ENCODE measurements at regions not wholly inside any gene's neighbourhood (a gene's known extent, or its start where the extent isn't known, plus 50 kb on each side); places are given as distances from the start of the nearest gene placed in this dataset.

DNA sequence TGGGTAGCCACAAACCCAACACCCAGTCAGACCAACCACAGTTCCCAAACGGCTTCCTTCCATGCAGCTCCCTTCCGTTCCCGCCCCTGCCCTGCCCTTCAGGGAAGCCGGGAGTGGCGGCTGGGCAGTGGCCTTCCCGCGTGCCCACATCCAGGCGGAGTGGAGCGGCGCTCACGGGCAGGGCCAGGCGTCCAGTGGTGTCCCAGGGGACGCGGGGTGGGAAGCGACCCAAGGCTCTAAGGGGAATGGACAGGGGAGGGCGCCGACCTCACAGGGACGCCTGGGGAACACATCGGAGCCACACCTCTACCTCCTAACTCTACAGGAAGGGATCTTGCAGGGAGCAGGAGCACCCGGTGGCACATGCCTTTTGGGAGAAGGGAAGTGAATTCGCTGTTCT is 225.9 kb upstream of the MGAT5 start:
- Histone ChIP-seq H3K9me3 (ENCODE audit: low read length) (no peaks in the 10 kb centered on the region), H3K79me2 (replicated peaks; ENCODE audit: insufficient read depth, low read length) (no peaks in the 10 kb centered on the region), H3K27me3 (ENCODE audit: insufficient read depth, low read depth, low read length) (no peaks in the 10 kb centered on the region), H3K4me3 (ENCODE audit: low read length) (no peak overlapping the region), H3K36me3 (ENCODE audit: insufficient read depth, low read length) (no peaks in the 10 kb centered on the region), H3F3A (ENCODE audit: insufficient read depth, low read length, poor library complexity, severe bottlenecking) (no peaks in the 10 kb centered on the region), H4K20me1 (ENCODE audit: insufficient read depth) (no peaks in the 10 kb centered on the region), H2AFZ (ENCODE audit: low read depth, low read length) (no peak overlapping the region), H3K9ac (ENCODE audit: low read length) (no peak overlapping the region), H3K4me2 (ENCODE audit: low read length) (no peak overlapping the region), H3K9me2 (ENCODE audit: insufficient read depth, low read length) (no peaks in the 10 kb centered on the region), H3K27ac (ENCODE audit: low read length) (no peak overlapping the region)
- TF ChIP-seq POLR2AphosphoS5 (IDR thresholded peaks at IDR 0.05) (no peak), RAD21 (conservative IDR thresholded peaks at IDR 0.05) (no peak), MXI1 (conservative IDR thresholded peaks at IDR 0.05; ENCODE audit: poor library complexity, severe bottlenecking) (no peak), SMC3 (conservative IDR thresholded peaks at IDR 0.05; ENCODE audit: poor library complexity) (no peak), TAF1 (IDR thresholded peaks at IDR 0.05; ENCODE audit: low read depth) (no peak), EP300 (conservative IDR thresholded peaks at IDR 0.05; ENCODE audit: poor library complexity, severe bottlenecking) (no peak)

DNA sequence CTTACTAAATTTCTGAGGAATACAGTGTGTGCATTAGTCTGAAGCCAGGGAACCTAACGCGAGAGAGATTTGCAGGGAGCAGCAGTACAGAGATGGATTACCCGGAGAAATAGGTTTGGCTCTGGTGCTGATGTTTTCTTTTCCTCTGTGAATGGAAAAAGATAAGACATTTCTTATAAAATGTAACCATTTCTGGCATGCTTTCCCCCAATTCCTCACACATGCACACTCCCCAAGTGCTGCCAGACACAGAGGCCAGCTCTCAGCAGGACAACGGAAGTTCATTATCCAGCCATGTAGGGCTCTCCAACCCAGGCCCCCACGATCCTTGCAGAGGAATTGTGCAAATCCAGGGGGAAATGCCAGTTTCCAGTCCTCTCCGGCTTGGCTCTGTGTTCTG is 224.5 kb upstream of the MGAT5 start:
- TF ChIP-seq POLR2AphosphoS5 (IDR thresholded peaks at IDR 0.05) (no peak), EZH2 (IDR thresholded peaks at IDR 0.05; ENCODE audit: borderline replicate concordance, insufficient read depth, low read length, poor library complexity, severe bottlenecking) (no peak), MXI1 (conservative IDR thresholded peaks at IDR 0.05; ENCODE audit: poor library complexity, severe bottlenecking) (no peak)
- H3K27me3 ChIP-seq (ENCODE audit: insufficient read depth, low read depth, low read length), result no peaks in the 10 kb centered on the region
- no peaks in the 10 kb centered on the region for H3K36me3 ChIP-seq (ENCODE audit: insufficient read depth, low read length)
- H3K4me3 ChIP-seq (ENCODE audit: low read length), result no peak overlapping the region
- H2AFZ ChIP-seq (ENCODE audit: low read depth, low read length), result no peak overlapping the region
- no peak overlapping the region for H3K9ac ChIP-seq (ENCODE audit: low read length)
- no peak overlapping the region for H3K27ac ChIP-seq (ENCODE audit: low read length)
- H3F3A ChIP-seq (ENCODE audit: insufficient read depth, low read length, poor library complexity, severe bottlenecking), result no peaks in the 10 kb centered on the region
- H3K79me2 ChIP-seq (replicated peaks; ENCODE audit: insufficient read depth, low read length), result no peaks in the 10 kb centered on the region
- H3K9me3 ChIP-seq (ENCODE audit: low read length), result no peaks in the 10 kb centered on the region
- H4K20me1 ChIP-seq (ENCODE audit: insufficient read depth), result no peaks in the 10 kb centered on the region
- H3K4me2 ChIP-seq (ENCODE audit: low read length), result no peak overlapping the region
- H3K9me2 ChIP-seq (ENCODE audit: insufficient read depth, low read length), result no peaks in the 10 kb centered on the region

DNA sequence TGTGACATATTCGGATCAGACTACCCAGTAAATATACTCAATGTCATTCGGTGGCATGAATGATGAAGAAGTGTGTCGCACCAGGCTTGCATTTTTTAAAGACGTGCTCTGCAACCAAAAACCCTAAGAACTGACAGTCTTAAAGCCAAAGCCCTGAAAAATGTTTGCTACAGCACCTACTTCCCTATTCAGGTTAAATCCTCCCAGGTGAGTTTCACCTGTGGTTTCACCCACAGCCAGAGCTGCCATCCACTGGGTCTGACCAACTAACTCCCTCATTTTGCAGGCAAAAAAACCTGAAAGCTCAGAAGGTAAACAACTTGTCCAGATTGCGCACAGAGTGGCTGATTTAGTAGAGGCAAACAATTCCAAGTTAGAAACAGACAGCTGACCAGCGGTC is 222.3 kb upstream of the MGAT5 start:
- Histone ChIP-seq H3K36me3 (ENCODE audit: insufficient read depth, low read length) (no peaks in the 10 kb centered on the region), H3K9me3 (ENCODE audit: low read length) (no peaks in the 10 kb centered on the region), H3K27ac (ENCODE audit: low read length) (no peak overlapping the region), H3K4me2 (ENCODE audit: low read length) (no peak overlapping the region), H3F3A (ENCODE audit: insufficient read depth, low read length, poor library complexity, severe bottlenecking) (no peaks in the 10 kb centered on the region), H3K9me2 (ENCODE audit: insufficient read depth, low read length) (no peaks in the 10 kb centered on the region), H3K4me3 (ENCODE audit: low read length) (no peak overlapping the region), H3K9ac (ENCODE audit: low read length) (no peak overlapping the region), H2AFZ (ENCODE audit: low read depth, low read length) (no peak overlapping the region), H3K27me3 (ENCODE audit: insufficient read depth, low read depth, low read length) (no peaks in the 10 kb centered on the region), H3K79me2 (replicated peaks; ENCODE audit: insufficient read depth, low read length) (no peaks in the 10 kb centered on the region), H4K20me1 (ENCODE audit: insufficient read depth) (no peaks in the 10 kb centered on the region)
- TF ChIP-seq EP300 (conservative IDR thresholded peaks at IDR 0.05; ENCODE audit: poor library complexity, severe bottlenecking) (no peak), SMC3 (conservative IDR thresholded peaks at IDR 0.05; ENCODE audit: poor library complexity) (no peak), RAD21 (conservative IDR thresholded peaks at IDR 0.05) (no peak), MXI1 (conservative IDR thresholded peaks at IDR 0.05; ENCODE audit: poor library complexity, severe bottlenecking) (no peak), TAF1 (IDR thresholded peaks at IDR 0.05; ENCODE audit: low read depth) (no peak), EZH2 (IDR thresholded peaks at IDR 0.05; ENCODE audit: borderline replicate concordance, insufficient read depth, low read length, poor library complexity, severe bottlenecking) (no peak), POLR2AphosphoS5 (IDR thresholded peaks at IDR 0.05) (no peak)
- TF ChIP-seq, protein P1, sequence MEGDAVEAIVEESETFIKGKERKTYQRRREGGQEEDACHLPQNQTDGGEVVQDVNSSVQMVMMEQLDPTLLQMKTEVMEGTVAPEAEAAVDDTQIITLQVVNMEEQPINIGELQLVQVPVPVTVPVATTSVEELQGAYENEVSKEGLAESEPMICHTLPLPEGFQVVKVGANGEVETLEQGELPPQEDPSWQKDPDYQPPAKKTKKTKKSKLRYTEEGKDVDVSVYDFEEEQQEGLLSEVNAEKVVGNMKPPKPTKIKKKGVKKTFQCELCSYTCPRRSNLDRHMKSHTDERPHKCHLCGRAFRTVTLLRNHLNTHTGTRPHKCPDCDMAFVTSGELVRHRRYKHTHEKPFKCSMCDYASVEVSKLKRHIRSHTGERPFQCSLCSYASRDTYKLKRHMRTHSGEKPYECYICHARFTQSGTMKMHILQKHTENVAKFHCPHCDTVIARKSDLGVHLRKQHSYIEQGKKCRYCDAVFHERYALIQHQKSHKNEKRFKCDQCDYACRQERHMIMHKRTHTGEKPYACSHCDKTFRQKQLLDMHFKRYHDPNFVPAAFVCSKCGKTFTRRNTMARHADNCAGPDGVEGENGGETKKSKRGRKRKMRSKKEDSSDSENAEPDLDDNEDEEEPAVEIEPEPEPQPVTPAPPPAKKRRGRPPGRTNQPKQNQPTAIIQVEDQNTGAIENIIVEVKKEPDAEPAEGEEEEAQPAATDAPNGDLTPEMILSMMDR (IDR thresholded peaks at IDR 0.05; ENCODE audit: poor library complexity, severe bottlenecking), result no peak
- TF ChIP-seq, protein P2, sequence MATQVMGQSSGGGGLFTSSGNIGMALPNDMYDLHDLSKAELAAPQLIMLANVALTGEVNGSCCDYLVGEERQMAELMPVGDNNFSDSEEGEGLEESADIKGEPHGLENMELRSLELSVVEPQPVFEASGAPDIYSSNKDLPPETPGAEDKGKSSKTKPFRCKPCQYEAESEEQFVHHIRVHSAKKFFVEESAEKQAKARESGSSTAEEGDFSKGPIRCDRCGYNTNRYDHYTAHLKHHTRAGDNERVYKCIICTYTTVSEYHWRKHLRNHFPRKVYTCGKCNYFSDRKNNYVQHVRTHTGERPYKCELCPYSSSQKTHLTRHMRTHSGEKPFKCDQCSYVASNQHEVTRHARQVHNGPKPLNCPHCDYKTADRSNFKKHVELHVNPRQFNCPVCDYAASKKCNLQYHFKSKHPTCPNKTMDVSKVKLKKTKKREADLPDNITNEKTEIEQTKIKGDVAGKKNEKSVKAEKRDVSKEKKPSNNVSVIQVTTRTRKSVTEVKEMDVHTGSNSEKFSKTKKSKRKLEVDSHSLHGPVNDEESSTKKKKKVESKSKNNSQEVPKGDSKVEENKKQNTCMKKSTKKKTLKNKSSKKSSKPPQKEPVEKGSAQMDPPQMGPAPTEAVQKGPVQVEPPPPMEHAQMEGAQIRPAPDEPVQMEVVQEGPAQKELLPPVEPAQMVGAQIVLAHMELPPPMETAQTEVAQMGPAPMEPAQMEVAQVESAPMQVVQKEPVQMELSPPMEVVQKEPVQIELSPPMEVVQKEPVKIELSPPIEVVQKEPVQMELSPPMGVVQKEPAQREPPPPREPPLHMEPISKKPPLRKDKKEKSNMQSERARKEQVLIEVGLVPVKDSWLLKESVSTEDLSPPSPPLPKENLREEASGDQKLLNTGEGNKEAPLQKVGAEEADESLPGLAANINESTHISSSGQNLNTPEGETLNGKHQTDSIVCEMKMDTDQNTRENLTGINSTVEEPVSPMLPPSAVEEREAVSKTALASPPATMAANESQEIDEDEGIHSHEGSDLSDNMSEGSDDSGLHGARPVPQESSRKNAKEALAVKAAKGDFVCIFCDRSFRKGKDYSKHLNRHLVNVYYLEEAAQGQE (IDR thresholded peaks at IDR 0.05; ENCODE audit: borderline replicate concordance), result no peak
